Astrocyte (in vitro differentiated cells and primary cell): ENCODE measurements at regions not wholly inside any gene's neighbourhood (a gene's known extent, or its start where the extent isn't known, plus 50 kb on each side); places are given as distances from the start of the nearest gene placed in this dataset.

Source experiments
- DNase-seq: peaks from one replicate; pipeline ENCODE4 v3.0.0-alpha.2; 2010; ENCODE audit warnings: low read depth
- FAIRE-seq: peaks from 2 replicates; lab custom pipeline; 2011; peaks lifted over from hg19 to GRCh38; lab: Jason Lieb, UNC
- H2AFZ ChIP-seq: 2 replicates; pipeline ENCODE4 v1.6.0; 2012; ENCODE audit warnings: low read depth, low read length, inconsistent platforms
- H3K27ac ChIP-seq: 2 replicates; pipeline ENCODE4 v1.5.1; 2011; ENCODE audit warnings: low read depth, low read length, inconsistent platforms
- H3K27me3 ChIP-seq: 2 replicates; pipeline ENCODE4 v1.6.0; 2011; ENCODE audit warnings: low read length, inconsistent platforms; ENCODE audit not compliant: insufficient read depth
- H3K36me3 ChIP-seq: 2 replicates; pipeline ENCODE4 v1.5.1; 2011; ENCODE audit warnings: low read length, inconsistent platforms; ENCODE audit not compliant: insufficient read depth
- H3K4me1 ChIP-seq: 2 replicates; pipeline ENCODE4 v1.5.1; 2011; ENCODE audit warnings: low read length, inconsistent platforms; ENCODE audit not compliant: insufficient read depth
- H3K4me2 ChIP-seq: 2 replicates; pipeline ENCODE4 v1.6.0; 2012; ENCODE audit warnings: low read length, inconsistent platforms
- H3K4me3 ChIP-seq: 2 replicates; pipeline ENCODE4 v1.5.1; 2011; ENCODE audit warnings: low read depth, mild to moderate bottlenecking, low read length, inconsistent platforms; ENCODE audit not compliant: insufficient read depth
- H3K79me2 ChIP-seq: 2 replicates; pipeline ENCODE4 v1.6.0; 2012; ENCODE audit warnings: mild to moderate bottlenecking, low read length, inconsistent platforms; ENCODE audit not compliant: insufficient read depth
- H3K9ac ChIP-seq: 2 replicates; pipeline ENCODE4 v1.6.0; 2012; ENCODE audit warnings: mild to moderate bottlenecking, low read length, inconsistent platforms
- H3K9me3 ChIP-seq: 2 replicates; pipeline ENCODE4 v1.5.1; 2012; ENCODE audit warnings: low read depth, mild to moderate bottlenecking, low read length, inconsistent platforms; ENCODE audit not compliant: insufficient read depth
- H4K20me1 ChIP-seq: 2 replicates; pipeline ENCODE4 v1.6.0; 2012; ENCODE audit warnings: low read length, inconsistent platforms; ENCODE audit not compliant: insufficient read depth
- H3K27ac Mint-ChIP-seq: one replicate; pipeline ENCODE4 v1.8.0; 2021; ENCODE audit warnings: mild to moderate bottlenecking, mixed read lengths; ENCODE audit not compliant: unreplicated experiment
- H3K27me3 Mint-ChIP-seq: one replicate; pipeline ENCODE4 v1.8.0; 2021; ENCODE audit warnings: low read depth, mixed read lengths; ENCODE audit not compliant: unreplicated experiment
- H3K36me3 Mint-ChIP-seq: one replicate; pipeline ENCODE4 v1.8.0; 2021; ENCODE audit warnings: low read depth, mixed read lengths; ENCODE audit not compliant: unreplicated experiment
- H3K4me1 Mint-ChIP-seq: one replicate; pipeline ENCODE4 v1.8.0; 2021; ENCODE audit warnings: low read depth, mixed read lengths; ENCODE audit not compliant: unreplicated experiment
- H3K4me3 Mint-ChIP-seq: one replicate; pipeline ENCODE4 v1.8.0; 2021; ENCODE audit warnings: mild to moderate bottlenecking, moderate library complexity, mixed read lengths; ENCODE audit not compliant: unreplicated experiment
- H3K9me3 Mint-ChIP-seq: one replicate; pipeline ENCODE4 v1.8.0; 2021; ENCODE audit warnings: mild to moderate bottlenecking, mixed read lengths; ENCODE audit not compliant: unreplicated experiment
- CTCF ChIP-seq: IDR thresholded peaks from 2 replicates; pipeline ENCODE4 v1.5.1; 2011; ENCODE audit warnings: low read depth, mild to moderate bottlenecking, inconsistent platforms, low read length, moderate library complexity; ENCODE audit not compliant: insufficient read depth
- EZH2 ChIP-seq: IDR thresholded peaks from 2 replicates; pipeline ENCODE4 v1.6.1; 2012; ENCODE audit warnings: mild to moderate bottlenecking, low read length, inconsistent platforms; ENCODE audit not compliant: insufficient read depth

DNA sequence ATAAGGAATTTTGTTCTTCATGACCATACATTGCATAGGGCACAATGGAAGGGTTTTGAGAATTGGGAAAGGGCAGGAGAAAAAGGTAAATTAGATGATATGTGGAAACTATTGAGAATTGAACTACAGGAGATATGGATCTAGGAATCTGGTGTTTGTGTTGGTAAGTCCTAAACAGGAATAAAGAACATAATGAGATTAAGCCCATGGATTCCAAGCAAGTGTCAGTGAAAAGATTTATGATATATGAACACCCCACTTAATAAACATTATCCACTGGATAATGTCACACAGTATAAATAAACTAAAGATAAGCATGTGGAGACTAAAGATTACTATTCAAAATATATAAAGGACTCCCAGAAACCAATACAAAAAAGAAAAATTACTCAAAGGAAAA, 98.2 kb downstream of the TNFSF18 start:
- H3K4me1 Mint-ChIP-seq: peaks cover 26% of the 10 kb centered on the region
- Histone ChIP-seq H3K9me3 (no peaks in the 10 kb centered on the region), H3K4me2 (no peak overlapping the region), H3K79me2 (no peaks in the 10 kb centered on the region), H3K27me3 (no peaks in the 10 kb centered on the region), H3K9ac (no peak overlapping the region), H3K4me3 (no peak overlapping the region), H3K36me3 (no peaks in the 10 kb centered on the region), H4K20me1 (no peaks in the 10 kb centered on the region), H2AFZ (no peak overlapping the region), H3K27ac (no peak overlapping the region), H3K4me1 (peaks cover 13% of the 10 kb centered on the region)
- no peak for FAIRE-seq
- TF ChIP-seq CTCF: no peak
- TF ChIP-seq EZH2: no peak
- H3K4me3 Mint-ChIP-seq: no peak overlapping the region
- H3K36me3 Mint-ChIP-seq: no peaks in the 10 kb centered on the region
- H3K9me3 Mint-ChIP-seq: peaks cover 9% of the 10 kb centered on the region
- H3K27me3 Mint-ChIP-seq: no peaks in the 10 kb centered on the region
- DNase-seq: no peak
- no peak overlapping the region for H3K27ac Mint-ChIP-seq

DNA sequence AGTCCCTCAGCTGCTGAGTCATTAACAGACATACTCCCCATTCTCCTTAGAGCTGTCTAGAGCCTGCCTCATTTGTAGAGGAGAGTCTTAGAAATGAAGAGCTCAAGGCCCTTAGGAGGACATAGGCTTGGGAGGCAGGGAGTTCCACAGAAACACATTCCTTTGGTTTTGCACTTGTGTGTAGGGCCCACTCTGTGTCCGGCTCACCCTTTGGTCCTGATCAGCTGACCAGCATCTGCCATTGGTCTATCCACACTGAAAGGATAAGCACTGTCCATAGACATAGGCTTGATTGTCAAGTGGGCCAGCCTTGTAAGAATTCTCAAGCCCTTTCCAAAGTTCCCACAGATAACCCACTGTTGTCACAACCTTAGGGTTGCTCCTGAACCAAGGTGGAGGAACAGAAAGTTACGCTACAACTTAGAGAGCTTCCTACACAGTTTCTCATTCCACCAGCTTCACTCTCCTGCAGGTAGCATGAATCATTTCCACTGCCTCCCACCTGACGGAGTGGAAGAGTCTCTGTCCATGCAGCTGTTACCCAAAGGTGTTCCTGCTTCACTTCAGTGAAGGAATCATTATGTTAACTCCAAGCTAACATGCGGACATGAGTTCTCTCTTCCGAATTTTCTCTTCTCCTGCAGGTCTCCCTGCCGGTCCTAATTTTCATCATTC, 96.1 kb downstream of the TNFSF18 start:
- Mint-ChIP-seq H3K9me3 (peaks cover 9% of the 10 kb centered on the region), H3K4me1 (peaks cover 15% of the 10 kb centered on the region), H3K27me3 (no peaks in the 10 kb centered on the region), H3K36me3 (no peaks in the 10 kb centered on the region), H3K4me3 (no peak overlapping the region), H3K27ac (no peak overlapping the region)
- no peak overlapping the region for H3K4me3 ChIP-seq
- H3K27ac ChIP-seq: no peak overlapping the region
- no peak for DNase-seq
- peaks cover 8% of the 10 kb centered on the region for H3K4me1 ChIP-seq
- H2AFZ ChIP-seq: no peak overlapping the region
- FAIRE-seq: no peak
- no peaks in the 10 kb centered on the region for H3K9me3 ChIP-seq
- no peak for TF ChIP-seq CTCF
- no peak for TF ChIP-seq EZH2
- no peaks in the 10 kb centered on the region for H4K20me1 ChIP-seq
- H3K27me3 ChIP-seq: no peaks in the 10 kb centered on the region
- H3K9ac ChIP-seq: no peak overlapping the region
- no peaks in the 10 kb centered on the region for H3K79me2 ChIP-seq
- no peaks in the 10 kb centered on the region for H3K36me3 ChIP-seq
- H3K4me2 ChIP-seq: no peak overlapping the region

- Histone ChIP-seq H3K79me2 (no peaks in the 10 kb centered on the region), H4K20me1 (no peaks in the 10 kb centered on the region), H3K4me1 (peaks cover 14% of the 10 kb centered on the region), H3K36me3 (no peaks in the 10 kb centered on the region), H3K4me3 (no peak overlapping the region), H3K27me3 (no peaks in the 10 kb centered on the region), H3K9ac (no peak overlapping the region), H3K9me3 (no peaks in the 10 kb centered on the region), H3K4me2 (no peak overlapping the region), H3K27ac (peak overlapping the region; percentile 43), H2AFZ (no peak overlapping the region)
- TF ChIP-seq EZH2 (no peak), CTCF (no peak)
- Mint-ChIP-seq H3K36me3 (no peaks in the 10 kb centered on the region), H3K27ac (no peak overlapping the region), H3K9me3 (peaks cover 9% of the 10 kb centered on the region), H3K4me1 (peaks cover 22% of the 10 kb centered on the region), H3K27me3 (no peaks in the 10 kb centered on the region), H3K4me3 (no peak overlapping the region)
- FAIRE-seq (peak; percentile 93), DNase-seq (peak; percentile 97)
These were observed 95.5 kb downstream of the TNFSF18 start for GRCh38 chr1:172955161-172955815.
